Panc1 (cell line): ENCODE measurements at regions not wholly inside any gene's neighbourhood (a gene's known extent, or its start where the extent isn't known, plus 50 kb on each side); places are given as distances from the start of the nearest gene placed in this dataset.

Experiments used
- ATAC-seq: fragments of 200-7000 bp; cut with Tn5 transposase; 2 replicates; pipeline ENCODE4 v1.9.1; 2020; ENCODE audit warnings: mild to moderate bottlenecking, moderate library complexity
- BruUV-seq: library from RNA; stranded (reverse); fragments of 400-500 nt; replicated peaks from 2 replicates; lab custom pipeline; 2021; lab: Mats Ljungman, UMichigan
- CTCF ChIA-PET: fragments of 300-600 bp; sonication (Branson Sonifier 250); formaldehyde crosslinking; loops from one replicate; lab custom pipeline; 2022; ENCODE audit warnings: antibody characterized with exemption; lab: Charles Lee
- POLR2A ChIA-PET: fragments of 300-600 bp; sonication (Branson Sonifier 250); formaldehyde crosslinking; loops from one replicate; lab custom pipeline; 2022; ENCODE audit warnings: antibody characterized with exemption; lab: Charles Lee
- DNase-seq: peaks from one replicate; pipeline ENCODE4 v3.0.0-alpha.2; 2010; ENCODE audit warnings: low read depth, low spot score
- H3K27ac ChIP-seq: 2 replicates; pipeline ENCODE4 v1.5.1; 2011; ENCODE audit warnings: mild to moderate bottlenecking, low read length, inconsistent platforms
- H3K27me3 ChIP-seq: fragments of 200-500 bp; sonication (Bioruptor generic); 2 replicates; pipeline ENCODE4 v1.6.0; 2014; ENCODE audit warnings: low read length, inconsistent platforms; ENCODE audit not compliant: control insufficient read depth, insufficient read depth
- H3K36me3 ChIP-seq: fragments of 200-500 bp; sonication (Bioruptor generic); 2 replicates; pipeline ENCODE4 v1.5.1; 2014; ENCODE audit warnings: inconsistent platforms, mild to moderate bottlenecking, low read length, moderate library complexity; ENCODE audit not compliant: control insufficient read depth, insufficient read depth
- H3K4me1 ChIP-seq: 2 replicates; pipeline ENCODE4 v1.5.1; 2011; ENCODE audit warnings: inconsistent platforms, mild to moderate bottlenecking, low read length, moderate library complexity; ENCODE audit not compliant: control insufficient read depth, insufficient read depth
- H3K4me3 ChIP-seq, 2 experiments: 2 replicates each; pipeline ENCODE4 v1.5.1; 2011 to 2012; ENCODE audit warnings: low read depth in 2 of 2, low read length in 2 of 2, mild to moderate bottlenecking in 2 of 2, inconsistent platforms in 1 of 2, moderate library complexity in 1 of 2
- H3K9me3 ChIP-seq: fragments of 200-500 bp; sonication (Bioruptor generic); 2 replicates; pipeline ENCODE4 v1.5.1; 2014; ENCODE audit warnings: low read depth, mild to moderate bottlenecking, inconsistent platforms, low read length, moderate library complexity; ENCODE audit not compliant: control insufficient read depth, insufficient read depth
- POLR2AphosphoS5 ChIP-seq: IDR thresholded peaks from 2 replicates; pipeline ENCODE4 v1.6.1; 2012; ENCODE audit warnings: mild to moderate bottlenecking, low read depth, low read length, moderate library complexity
- SIN3A ChIP-seq: IDR thresholded peaks from 2 replicates; pipeline ENCODE4 v1.6.1; 2012; ENCODE audit warnings: low read depth, mild to moderate bottlenecking, low read length, moderate library complexity, borderline replicate concordance; ENCODE audit not compliant: insufficient read depth
- TCF7L2 ChIP-seq: IDR thresholded peaks from 2 replicates; pipeline ENCODE4 v1.6.1; 2011; ENCODE audit warnings: mild to moderate bottlenecking, low read depth, low read length, inconsistent platforms
- in situ Hi-C: cut with HindIII; loops from 2 replicates; pipeline ENCODE4 v1.10.0; 2016; ENCODE audit warnings: low sequenced_read_pairs, low pct_unique_long_range_greater_than_20kb
- intact Hi-C: fragments of 100-400 bp; cut with micrococcal nuclease; formaldehyde crosslinking; loops from one replicate; pipeline ENCODE4 v1.10.0; 2022; ENCODE audit not compliant: unreplicated experiment
- TF ChIP-seq, protein P1 (sequence below), 2 experiments: IDR thresholded peaks; 2 replicates each; pipeline ENCODE4 v1.6.1; 2011 to 2012; ENCODE audit warnings: low read depth in 2 of 2, control low read depth in 1 of 2, low read length in 1 of 2, mild to moderate bottlenecking in 1 of 2, moderate library complexity in 1 of 2; ENCODE audit not compliant: insufficient read depth in 1 of 2
- TF ChIP-seq, protein P2 (sequence below): fragments of 450-650 bp; IDR thresholded peaks from 2 replicates; pipeline ENCODE4 v1.5.1; 2017; ENCODE audit warnings: mild to moderate bottlenecking

DNA sequence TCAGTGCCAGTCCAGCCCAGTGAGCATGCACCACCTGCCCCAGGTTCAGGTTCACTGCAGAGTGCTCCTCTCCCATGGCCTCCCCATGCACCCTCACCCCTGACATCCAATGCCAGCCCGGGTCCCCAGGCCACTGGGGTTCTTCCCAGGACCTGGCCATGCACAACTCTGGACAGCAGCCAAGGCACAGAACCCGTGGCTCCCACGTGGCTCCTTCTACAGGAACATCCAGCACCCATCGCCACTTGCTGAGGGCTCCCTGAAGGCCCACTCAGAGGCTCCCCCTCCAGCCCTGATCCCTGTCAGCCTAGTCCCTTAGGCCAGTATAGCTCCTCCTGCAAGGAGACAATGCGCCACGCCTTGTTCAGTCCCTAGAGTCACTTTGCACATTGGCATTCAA lies 110.8 kb downstream of the IRX2 start:
- POLR2A ChIA-PET = no interaction called here
- DNase-seq (no peak), ATAC-seq (no peak)
- intact Hi-C loops (no loop called here), in situ Hi-C loops (no loop called here)
- Histone ChIP-seq H3K4me1 (no peaks in the 10 kb centered on the region), H3K4me3 (no peak overlapping the region), H3K36me3 (no peaks in the 10 kb centered on the region), H3K27me3 (peaks cover 2% of the 10 kb centered on the region; the same call in 1 of the 2 replicates), H3K27ac (no peak overlapping the region), H3K9me3 (no peaks in the 10 kb centered on the region)
- BruUV-seq = no TSS peak
- TF ChIP-seq POLR2AphosphoS5 = no peak
- TF ChIP-seq, protein P1, sequence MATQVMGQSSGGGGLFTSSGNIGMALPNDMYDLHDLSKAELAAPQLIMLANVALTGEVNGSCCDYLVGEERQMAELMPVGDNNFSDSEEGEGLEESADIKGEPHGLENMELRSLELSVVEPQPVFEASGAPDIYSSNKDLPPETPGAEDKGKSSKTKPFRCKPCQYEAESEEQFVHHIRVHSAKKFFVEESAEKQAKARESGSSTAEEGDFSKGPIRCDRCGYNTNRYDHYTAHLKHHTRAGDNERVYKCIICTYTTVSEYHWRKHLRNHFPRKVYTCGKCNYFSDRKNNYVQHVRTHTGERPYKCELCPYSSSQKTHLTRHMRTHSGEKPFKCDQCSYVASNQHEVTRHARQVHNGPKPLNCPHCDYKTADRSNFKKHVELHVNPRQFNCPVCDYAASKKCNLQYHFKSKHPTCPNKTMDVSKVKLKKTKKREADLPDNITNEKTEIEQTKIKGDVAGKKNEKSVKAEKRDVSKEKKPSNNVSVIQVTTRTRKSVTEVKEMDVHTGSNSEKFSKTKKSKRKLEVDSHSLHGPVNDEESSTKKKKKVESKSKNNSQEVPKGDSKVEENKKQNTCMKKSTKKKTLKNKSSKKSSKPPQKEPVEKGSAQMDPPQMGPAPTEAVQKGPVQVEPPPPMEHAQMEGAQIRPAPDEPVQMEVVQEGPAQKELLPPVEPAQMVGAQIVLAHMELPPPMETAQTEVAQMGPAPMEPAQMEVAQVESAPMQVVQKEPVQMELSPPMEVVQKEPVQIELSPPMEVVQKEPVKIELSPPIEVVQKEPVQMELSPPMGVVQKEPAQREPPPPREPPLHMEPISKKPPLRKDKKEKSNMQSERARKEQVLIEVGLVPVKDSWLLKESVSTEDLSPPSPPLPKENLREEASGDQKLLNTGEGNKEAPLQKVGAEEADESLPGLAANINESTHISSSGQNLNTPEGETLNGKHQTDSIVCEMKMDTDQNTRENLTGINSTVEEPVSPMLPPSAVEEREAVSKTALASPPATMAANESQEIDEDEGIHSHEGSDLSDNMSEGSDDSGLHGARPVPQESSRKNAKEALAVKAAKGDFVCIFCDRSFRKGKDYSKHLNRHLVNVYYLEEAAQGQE (IDR thresholded peaks at IDR 0.05; ENCODE audit: insufficient read depth in 1 of 2, low read depth in 2 of 2, low read length in 1 of 2) = no peak
- TF ChIP-seq TCF7L2 = no peak
- TF ChIP-seq SIN3A = no peak
- TF ChIP-seq, protein P2, sequence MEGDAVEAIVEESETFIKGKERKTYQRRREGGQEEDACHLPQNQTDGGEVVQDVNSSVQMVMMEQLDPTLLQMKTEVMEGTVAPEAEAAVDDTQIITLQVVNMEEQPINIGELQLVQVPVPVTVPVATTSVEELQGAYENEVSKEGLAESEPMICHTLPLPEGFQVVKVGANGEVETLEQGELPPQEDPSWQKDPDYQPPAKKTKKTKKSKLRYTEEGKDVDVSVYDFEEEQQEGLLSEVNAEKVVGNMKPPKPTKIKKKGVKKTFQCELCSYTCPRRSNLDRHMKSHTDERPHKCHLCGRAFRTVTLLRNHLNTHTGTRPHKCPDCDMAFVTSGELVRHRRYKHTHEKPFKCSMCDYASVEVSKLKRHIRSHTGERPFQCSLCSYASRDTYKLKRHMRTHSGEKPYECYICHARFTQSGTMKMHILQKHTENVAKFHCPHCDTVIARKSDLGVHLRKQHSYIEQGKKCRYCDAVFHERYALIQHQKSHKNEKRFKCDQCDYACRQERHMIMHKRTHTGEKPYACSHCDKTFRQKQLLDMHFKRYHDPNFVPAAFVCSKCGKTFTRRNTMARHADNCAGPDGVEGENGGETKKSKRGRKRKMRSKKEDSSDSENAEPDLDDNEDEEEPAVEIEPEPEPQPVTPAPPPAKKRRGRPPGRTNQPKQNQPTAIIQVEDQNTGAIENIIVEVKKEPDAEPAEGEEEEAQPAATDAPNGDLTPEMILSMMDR = no peak
- CTCF ChIA-PET = interaction anchor here (0.5 kb wide), 1 partner anchor 456 kb away, joined by 4 read pairs; no protein-coding TSS in a partner anchor

DNA sequence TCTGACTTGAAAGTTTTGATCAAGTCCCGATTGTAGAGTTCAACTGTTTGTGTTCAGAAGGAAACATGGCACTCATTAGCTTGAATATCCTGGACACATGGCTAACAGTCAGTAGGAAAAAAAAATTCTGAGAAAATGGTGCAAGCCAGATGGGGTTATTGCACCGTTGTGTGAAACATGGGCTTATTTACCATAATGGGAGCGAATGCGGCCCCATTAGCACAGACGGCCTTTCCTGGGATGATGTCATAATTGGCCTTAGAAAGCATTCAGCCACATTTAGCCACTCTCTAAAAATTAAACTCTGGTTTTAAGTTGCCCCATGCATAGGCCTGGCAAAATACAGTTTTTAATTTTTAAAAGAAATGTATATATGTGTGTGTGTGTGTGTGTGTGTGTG lies 112.1 kb downstream of the IRX2 start:
- TF ChIP-seq POLR2AphosphoS5 (no peak), SIN3A (no peak), TCF7L2 (no peak)
- TF ChIP-seq, protein P2 = no peak
- TF ChIP-seq, protein P1 (IDR thresholded peaks at IDR 0.05; ENCODE audit: insufficient read depth in 1 of 2, low read depth in 2 of 2, low read length in 1 of 2) = no peak
- H3K9me3 ChIP-seq = no peaks in the 10 kb centered on the region
- H3K4me1 ChIP-seq = no peaks in the 10 kb centered on the region
- BruUV-seq = no TSS peak
- H3K36me3 ChIP-seq = no peaks in the 10 kb centered on the region
- no peak for ATAC-seq
- no peak overlapping the region for H3K27ac ChIP-seq
- CTCF ChIA-PET = no interaction called here
- POLR2A ChIA-PET = no interaction called here
- in situ Hi-C loops (no loop called here), intact Hi-C loops (no loop called here)
- peaks cover 3% of the 10 kb centered on the region; the same call in 1 of the 2 replicates for H3K27me3 ChIP-seq
- no peak overlapping the region for H3K4me3 ChIP-seq
- no peak for DNase-seq
